ENCODE measurements at regions not wholly inside any gene's neighbourhood (a gene's known extent, or its start where the extent isn't known, plus 50 kb on each side); places are given as distances from the start of the nearest gene placed in this dataset.

- 97 to 100% (median 100%) methylated on average over 2 of the region's 2 CpGs for WGBS, 3 donors
- H3K4me1 ChIP-seq, result peaks cover 4% of the 10 kb centered on the region
- no peak overlapping the region for H3K27ac ChIP-seq
- intact Hi-C loops (cut with DNase I), result loop anchor here (5.0 to 10.0 kb wide), 2 partner anchors 121 to 123 kb away; partner anchors contain the start of gene FYN (in 2 of the 2)
- DNase-seq (no peak), ATAC-seq (peak in 2 of 4 donors; percentile 41 to 55)
- no peaks in the 10 kb centered on the region for H3K9me3 ChIP-seq
- no peaks in the 10 kb centered on the region for H3K36me3 ChIP-seq (ENCODE audit: insufficient read depth in 1 of 2, low read depth in 1 of 2)
- no peak overlapping the region for H3K4me3 ChIP-seq
- no peaks in the 10 kb centered on the region for H3K27me3 ChIP-seq (ENCODE audit: insufficient read depth in 3 of 3, low read length in 2 of 3)
- no peak for TF ChIP-seq CTCF (IDR thresholded peaks at IDR 0.05)
Measured at GRCh38 chr6:111995404-111995803, 58.5 kb upstream of the CCN6 start.

GRCh38 chr6:111996144-111996865 lies 57.6 kb upstream of the CCN6 start:
- DNase-seq (no peak), ATAC-seq (no peak)
- no peak for TF ChIP-seq CTCF (IDR thresholded peaks at IDR 0.05)
- Histone ChIP-seq H3K9me3 (no peaks in the 10 kb centered on the region), H3K27ac (no peak overlapping the region), H3K4me1 (peaks cover 4% of the 10 kb centered on the region), H3K27me3 (ENCODE audit: insufficient read depth in 3 of 3, low read length in 2 of 3) (no peaks in the 10 kb centered on the region), H3K36me3 (ENCODE audit: insufficient read depth in 1 of 2, low read depth in 1 of 2) (no peaks in the 10 kb centered on the region), H3K4me3 (no peak overlapping the region)
- 79 to 83% (median 80%) methylated on average over 17 of the region's 17 CpGs for WGBS, 3 donors
- intact Hi-C loops (cut with DNase I), result loop anchor here (2.0 to 10.0 kb wide), 3 partner anchors 122 to 286 kb away; partner anchors contain the start of gene FYN (in 2 of the 2)

GRCh38 chr6:111997078-111997852 lies 56.6 kb upstream of the CCN6 start:
- intact Hi-C loops (cut with DNase I), result loop anchor here (1.0 to 10.0 kb wide), 4 partner anchors 122 to 286 kb away; partner anchors contain the start of gene FYN (in 2 of the 2)
- peak overlapping the region; percentile 43 for H3K4me3 ChIP-seq
- WGBS, 3 donors, result 15 to 21% (median 16%) methylated on average over 23 of the region's 23 CpGs

GRCh38 chr6:111997853-111998208 lies 56.1 kb upstream of the CCN6 start:
- Histone ChIP-seq H3K27me3 (ENCODE audit: insufficient read depth in 3 of 3, low read length in 2 of 3) (no peaks in the 10 kb centered on the region), H3K4me1 (peaks cover 4% of the 10 kb centered on the region), H3K9me3 (no peaks in the 10 kb centered on the region), H3K27ac (no peak overlapping the region), H3K36me3 (ENCODE audit: insufficient read depth in 1 of 2, low read depth in 1 of 2) (no peaks in the 10 kb centered on the region), H3K4me3 (peak overlapping the region; percentile 43)
- peak; percentile 13 to 65 (median 31) for ATAC-seq
- DNase-seq, result peak; percentile 56 to 74
- no peak for TF ChIP-seq CTCF (IDR thresholded peaks at IDR 0.05)
- intact Hi-C loops (cut with DNase I), result loop anchor here (1.0 to 10.0 kb wide), 4 partner anchors 123 to 287 kb away; partner anchors contain the start of gene FYN (in 2 of the 2)
- WGBS, 3 donors, result 41 to 56% (median 41%) methylated on average over 6 of the region's 6 CpGs

More at GRCh38 chr6:111997078-111997852, 56.6 kb upstream of the CCN6 start:
- ATAC-seq (peak; percentile 91 to 96 (median 94)), DNase-seq (peak; percentile 78 to 88)
- Histone ChIP-seq H3K9me3 (no peaks in the 10 kb centered on the region), H3K36me3 (ENCODE audit: insufficient read depth in 1 of 2, low read depth in 1 of 2) (no peaks in the 10 kb centered on the region), H3K27ac (no peak overlapping the region), H3K27me3 (ENCODE audit: insufficient read depth in 3 of 3, low read length in 2 of 3) (no peaks in the 10 kb centered on the region), H3K4me1 (peaks cover 4% of the 10 kb centered on the region)
- peak; percentile 92 for TF ChIP-seq CTCF (IDR thresholded peaks at IDR 0.05)
